ENCODE measurements at regions not wholly inside any gene's neighbourhood (a gene's known extent, or its start where the extent isn't known, plus 50 kb on each side); places are given as distances from the start of the nearest gene placed in this dataset.

- TF ChIP-seq CTCF (IDR thresholded peaks at IDR 0.05) (no peak), POLR2AphosphoS5 (IDR thresholded peaks at IDR 0.05) (no peak), EP300 (IDR thresholded peaks at IDR 0.05) (no peak)
Measured at GRCh38 chr10:4515721-4516120, 310.3 kb upstream of the AKR1E2 start.

Data from sigmoid colon (tissue), 4 donors.